Thymus (tissue), 11 donors: ENCODE measurements at regions not wholly inside any gene's neighbourhood (a gene's known extent, or its start where the extent isn't known, plus 50 kb on each side); places are given as distances from the start of the nearest gene placed in this dataset.

Experiments used
- DNase-seq, 9 donors: peaks; one replicate each; pipeline ENCODE4 v3.0.0-alpha.2; 2013; ENCODE audit warnings: low spot score in 9 of 9, low read depth in 6 of 9, missing footprints in 1 of 9
- H3K27ac ChIP-seq, 2 donors: one replicate each; pipeline ENCODE4 v1.5.1; 2013; ENCODE audit warnings: control low read depth in 1 of 2, low read depth in 1 of 2, low read length in 1 of 2, mild to moderate bottlenecking in 1 of 2, moderate library complexity in 1 of 2
- H3K27me3 ChIP-seq, 2 donors: one replicate each; pipeline ENCODE4 v1.5.1; 2013; ENCODE audit warnings: low read length in 1 of 2; ENCODE audit not compliant: control insufficient read depth in 2 of 2, insufficient read depth in 1 of 2
- H3K36me3 ChIP-seq, 2 donors: one replicate each; pipeline ENCODE4 v1.5.1; 2013; ENCODE audit warnings: low read length in 1 of 2, mild to moderate bottlenecking in 1 of 2, moderate library complexity in 1 of 2; ENCODE audit not compliant: control insufficient read depth in 2 of 2, insufficient read depth in 2 of 2
- H3K4me1 ChIP-seq, 2 donors: one replicate each; pipeline ENCODE4 v1.5.1; 2013; ENCODE audit warnings: low read length in 2 of 2; ENCODE audit not compliant: control insufficient read depth in 2 of 2, insufficient read depth in 2 of 2
- H3K4me3 ChIP-seq, 2 donors: one replicate each; pipeline ENCODE4 v1.5.1; 2013; ENCODE audit warnings: low read length in 2 of 2, control low read depth in 1 of 2, mild to moderate bottlenecking in 1 of 2
- H3K9me3 ChIP-seq, 2 donors: one replicate each; pipeline ENCODE4 v1.5.1; 2013; ENCODE audit warnings: low read length in 1 of 2, mild to moderate bottlenecking in 1 of 2; ENCODE audit not compliant: control insufficient read depth in 2 of 2, insufficient read depth in 1 of 2
- WGBS: extraction: QIAGEN DNeasy Blood & Tissue Kit; methylation state at CpG from one replicate; pipeline ENCODE4 v1.1.7; 2013; 5-methylcytosine and 5-hydroxymethylcytosine counted together
- donor health status: healthy.

GRCh38 chr10:4117604-4118003 lies 332.6 kb upstream of the KLF6 start:
- no peaks in the 10 kb centered on the region for H3K27me3 ChIP-seq
- no peaks in the 10 kb centered on the region for H3K36me3 ChIP-seq
- no peaks in the 10 kb centered on the region for H3K9me3 ChIP-seq
- no peak for DNase-seq
- 92% methylated on average over 1 of the region's 1 CpG for WGBS
- H3K4me3 ChIP-seq: no peak overlapping the region
- H3K4me1 ChIP-seq: peaks cover 0 to 7% of the 10 kb centered on the region in 2 donors
- H3K27ac ChIP-seq: no peak overlapping the region

- H3K9me3 ChIP-seq: no peaks in the 10 kb centered on the region
- no peaks in the 10 kb centered on the region for H3K4me1 ChIP-seq
- no peak overlapping the region for H3K4me3 ChIP-seq
- no peaks in the 10 kb centered on the region for H3K27me3 ChIP-seq
- no peaks in the 10 kb centered on the region for H3K36me3 ChIP-seq
- no peak overlapping the region for H3K27ac ChIP-seq
- 96% methylated on average over 1 of the region's 1 CpG for WGBS
- no peak for DNase-seq
Observed at GRCh38 chr10:4111643-4112042, 326.6 kb upstream of the KLF6 start.

GRCh38 chr10:4109469-4109868 lies 324.5 kb upstream of the KLF6 start:
- no peak for DNase-seq
- Histone ChIP-seq H3K9me3 (no peaks in the 10 kb centered on the region), H3K27me3 (no peaks in the 10 kb centered on the region), H3K36me3 (no peaks in the 10 kb centered on the region), H3K4me1 (no peaks in the 10 kb centered on the region), H3K27ac (no peak overlapping the region), H3K4me3 (no peak overlapping the region)
- 98% methylated on average over 3 of the region's 3 CpGs for WGBS

- H3K4me3 ChIP-seq: no peak overlapping the region
- 95% methylated on average over 4 of the region's 4 CpGs for WGBS
- H3K27ac ChIP-seq: no peak overlapping the region
- no peaks in the 10 kb centered on the region for H3K27me3 ChIP-seq
- no peaks in the 10 kb centered on the region for H3K4me1 ChIP-seq
- DNase-seq: no peak
- no peaks in the 10 kb centered on the region for H3K36me3 ChIP-seq
- no peaks in the 10 kb centered on the region for H3K9me3 ChIP-seq
Observed at GRCh38 chr10:4108693-4109092, 323.7 kb upstream of the KLF6 start.

- DNase-seq: no peak
- Histone ChIP-seq H3K4me3 (no peak overlapping the region), H3K9me3 (no peaks in the 10 kb centered on the region), H3K27me3 (no peaks in the 10 kb centered on the region), H3K27ac (no peak overlapping the region), H3K4me1 (no peaks in the 10 kb centered on the region), H3K36me3 (no peaks in the 10 kb centered on the region)
- WGBS: 76% methylated on average over 6 of the region's 6 CpGs
Observed at GRCh38 chr10:4107285-4107851, 322.4 kb upstream of the KLF6 start.

- DNase-seq: no peak
Observed at GRCh38 chr10:4103603-4104002, 318.6 kb upstream of the KLF6 start.

GRCh38 chr10:4102802-4103344 lies 317.9 kb upstream of the KLF6 start:
- Histone ChIP-seq H3K36me3 (no peaks in the 10 kb centered on the region), H3K4me3 (no peak overlapping the region), H3K27ac (no peak overlapping the region), H3K9me3 (no peaks in the 10 kb centered on the region), H3K4me1 (no peaks in the 10 kb centered on the region), H3K27me3 (no peaks in the 10 kb centered on the region)
- 97% methylated on average over 2 of the region's 2 CpGs for WGBS
- DNase-seq: no peak

More at GRCh38 chr10:4103603-4104002, 318.6 kb upstream of the KLF6 start:
- Histone ChIP-seq H3K9me3 (no peaks in the 10 kb centered on the region), H3K4me1 (no peaks in the 10 kb centered on the region), H3K4me3 (no peak overlapping the region), H3K36me3 (no peaks in the 10 kb centered on the region), H3K27me3 (no peaks in the 10 kb centered on the region), H3K27ac (no peak overlapping the region)
- 85% methylated on average over 7 of the region's 7 CpGs for WGBS

GRCh38 chr10:4101918-4102654 lies 317.1 kb upstream of the KLF6 start:
- Histone ChIP-seq H3K4me1 (no peaks in the 10 kb centered on the region), H3K27ac (no peak overlapping the region), H3K36me3 (no peaks in the 10 kb centered on the region), H3K27me3 (no peaks in the 10 kb centered on the region), H3K4me3 (no peak overlapping the region), H3K9me3 (no peaks in the 10 kb centered on the region)
- 96% methylated on average over 8 of the region's 8 CpGs for WGBS
- DNase-seq: no peak

GRCh38 chr10:4100380-4100779 lies 315.4 kb upstream of the KLF6 start:
- Histone ChIP-seq H3K9me3 (no peaks in the 10 kb centered on the region), H3K36me3 (no peaks in the 10 kb centered on the region), H3K4me1 (no peaks in the 10 kb centered on the region), H3K27me3 (no peaks in the 10 kb centered on the region), H3K4me3 (no peak overlapping the region), H3K27ac (no peak overlapping the region)
- WGBS: 92% methylated on average over 4 of the region's 4 CpGs
- DNase-seq: no peak
